H9 (cell line): ENCODE measurements at regions not wholly inside any gene's neighbourhood (a gene's known extent, or its start where the extent isn't known, plus 50 kb on each side); places are given as distances from the start of the nearest gene placed in this dataset.

Experiments
- DNase-seq: peaks from one replicate; pipeline ENCODE4 v3.0.0-alpha.2; 2017
- H2AFZ ChIP-seq: one replicate; pipeline ENCODE4 v1.6.1; 2013; ENCODE audit warnings: mild to moderate bottlenecking, low read length, control low read depth, moderate library complexity
- H2AK5ac ChIP-seq: 2 replicates; pipeline ENCODE4 v1.6.1; 2013; ENCODE audit warnings: low read length, control low read depth, mixed read lengths; ENCODE audit not compliant: insufficient read length
- H2BK120ac ChIP-seq: one replicate; pipeline ENCODE4 v1.6.1; 2013; ENCODE audit warnings: low read depth, mild to moderate bottlenecking, low read length, control low read depth, inconsistent platforms; ENCODE audit not compliant: poor library complexity, severe bottlenecking
- H2BK12ac ChIP-seq: 2 replicates; pipeline ENCODE4 v1.6.1; 2013; ENCODE audit warnings: low read length, control low read depth, mixed read lengths, low read depth; ENCODE audit not compliant: insufficient read length
- H2BK15ac ChIP-seq: 2 replicates; pipeline ENCODE4 v1.6.1; 2013; ENCODE audit warnings: low read depth, low read length, control low read depth
- H2BK20ac ChIP-seq: one replicate; pipeline ENCODE4 v1.6.1; 2013; ENCODE audit warnings: low read depth, mild to moderate bottlenecking, low read length, control low read depth, inconsistent platforms; ENCODE audit not compliant: poor library complexity, severe bottlenecking
- H2BK5ac ChIP-seq: 2 replicates; pipeline ENCODE4 v1.6.1; 2013; ENCODE audit warnings: low read length, control low read depth, mixed read lengths; ENCODE audit not compliant: insufficient read length
- H3K14ac ChIP-seq: 2 replicates; pipeline ENCODE4 v1.6.1; 2013; ENCODE audit warnings: low read length, control low read depth; ENCODE audit not compliant: insufficient read depth
- H3K18ac ChIP-seq: 2 replicates; pipeline ENCODE4 v1.6.1; 2013; ENCODE audit warnings: low read depth, mild to moderate bottlenecking, mixed read lengths, low read length, control low read depth; ENCODE audit not compliant: insufficient read length
- H3K23ac ChIP-seq: 2 replicates; pipeline ENCODE4 v1.6.1; 2013; ENCODE audit warnings: low read length, control low read depth, mixed read lengths, low read depth; ENCODE audit not compliant: insufficient read length
- H3K23me2 ChIP-seq: 2 replicates; pipeline ENCODE4 v1.6.1; 2013; ENCODE audit warnings: low read depth, mild to moderate bottlenecking, mixed read lengths, low read length, control low read depth; ENCODE audit not compliant: insufficient read length, poor library complexity, severe bottlenecking
- H3K27ac ChIP-seq: 2 replicates; pipeline ENCODE4 v1.5.1; 2013; ENCODE audit warnings: low read length, control low read depth, mixed read lengths, low read depth; ENCODE audit not compliant: insufficient read length
- H3K27me3 ChIP-seq: 2 replicates; pipeline ENCODE4 v1.6.1; 2013; ENCODE audit warnings: low read length, control low read depth, inconsistent platforms; ENCODE audit not compliant: insufficient read depth
- H3K4ac ChIP-seq: 2 replicates; pipeline ENCODE4 v1.6.1; 2013; ENCODE audit warnings: low read depth, mild to moderate bottlenecking, control low read depth, inconsistent platforms, low read length, moderate library complexity
- H3K4me1 ChIP-seq: 2 replicates; pipeline ENCODE4 v1.6.1; 2013; ENCODE audit warnings: low read length, control low read depth, inconsistent platforms; ENCODE audit not compliant: insufficient read depth
- H3K4me2 ChIP-seq: 2 replicates; pipeline ENCODE4 v1.6.1; 2013; ENCODE audit warnings: low read length, control low read depth, mixed read lengths; ENCODE audit not compliant: insufficient read length, insufficient read depth
- H3K56ac ChIP-seq: 2 replicates; pipeline ENCODE4 v1.6.1; 2013; ENCODE audit warnings: low read depth, mild to moderate bottlenecking, mixed read lengths, low read length, control low read depth; ENCODE audit not compliant: insufficient read length
- H3K79me1 ChIP-seq: 2 replicates; pipeline ENCODE4 v1.6.1; 2013; ENCODE audit warnings: low read depth, mild to moderate bottlenecking, moderate library complexity, low read length, control low read depth, inconsistent platforms; ENCODE audit not compliant: insufficient read depth, poor library complexity, severe bottlenecking
- H3K79me2 ChIP-seq: 2 replicates; pipeline ENCODE4 v1.6.1; 2013; ENCODE audit warnings: low read length, control low read depth, inconsistent platforms; ENCODE audit not compliant: insufficient read depth
- H3K9ac ChIP-seq: 2 replicates; pipeline ENCODE4 v1.6.1; 2013; ENCODE audit warnings: low read length, control low read depth, mixed read lengths; ENCODE audit not compliant: insufficient read length; ENCODE audit errors: extremely low read depth
- H3K9me3 ChIP-seq: one replicate; pipeline ENCODE4 v1.6.1; 2013; ENCODE audit warnings: low read depth, low read length, inconsistent platforms; ENCODE audit not compliant: control insufficient read depth
- H3T11ph ChIP-seq: one replicate; pipeline ENCODE4 v1.6.1; 2013; ENCODE audit warnings: mild to moderate bottlenecking, low read length, control low read depth, inconsistent platforms
- H4K20me1 ChIP-seq: one replicate; pipeline ENCODE4 v1.6.1; 2013; ENCODE audit not compliant: control insufficient read depth, insufficient read length, insufficient read depth
- H4K5ac ChIP-seq: 2 replicates; pipeline ENCODE4 v1.6.1; 2013; ENCODE audit warnings: low read depth, mild to moderate bottlenecking, mixed read lengths, low read length, control low read depth; ENCODE audit not compliant: insufficient read length
- H4K8ac ChIP-seq: replicated peaks from 2 replicates; pipeline ENCODE4 v1.6.1; 2013; ENCODE audit warnings: low read length, control low read depth, mixed read lengths, low read depth; ENCODE audit not compliant: insufficient read length
- H4K91ac ChIP-seq: 2 replicates; pipeline ENCODE4 v1.6.1; 2013; ENCODE audit warnings: low read depth, mild to moderate bottlenecking, moderate library complexity, mixed read lengths, low read length, control low read depth; ENCODE audit not compliant: insufficient read length
- H3K27ac Mint-ChIP-seq, 3 experiments: 2 replicates in 2 of 3; 3 replicates in 1 of 3; pipeline ENCODE4 v1.8.0; 2020 to 2021; ENCODE audit warnings: mixed read lengths in 3 of 3, mild to moderate bottlenecking in 1 of 3, moderate library complexity in 1 of 3
- H3K27me3 Mint-ChIP-seq: 2 replicates; pipeline ENCODE4 v1.8.0; 2021; ENCODE audit warnings: low read depth, mild to moderate bottlenecking, moderate library complexity, mixed read lengths
- H3K36me3 Mint-ChIP-seq, 3 experiments: 2 replicates in 2 of 3; 3 replicates in 1 of 3; pipeline ENCODE4 v1.8.0; 2020 to 2021; ENCODE audit warnings: low read depth in 3 of 3, mixed read lengths in 3 of 3; ENCODE audit not compliant: insufficient read depth in 1 of 3
- H3K4me1 Mint-ChIP-seq, 2 experiments: 2 replicates each; pipeline ENCODE4 v1.8.0; 2020; ENCODE audit warnings: mixed read lengths in 2 of 2
- H3K4me3 Mint-ChIP-seq, 2 experiments: 2 replicates in 1 of 2; 3 replicates in 1 of 2; pipeline ENCODE4 v1.8.0; 2020 to 2021; ENCODE audit warnings: mild to moderate bottlenecking in 2 of 2, mixed read lengths in 2 of 2, moderate library complexity in 1 of 2
- H3K9me3 Mint-ChIP-seq, 2 experiments: 2 replicates in 1 of 2; 3 replicates in 1 of 2; pipeline ENCODE4 v1.8.0; 2020; ENCODE audit warnings: mild to moderate bottlenecking in 2 of 2, mixed read lengths in 2 of 2, moderate library complexity in 1 of 2
- WGBS: extraction: QIAGEN DNeasy Blood & Tissue Kit; methylation state at CpG from one replicate; pipeline ENCODE4 v1.1.7; 2013; ENCODE audit warnings: missing lambda C conversion rate, low lambda C conversion rate, mixed read lengths; ENCODE audit not compliant: insufficient read length; ENCODE audit errors: extremely low coverage; 5-methylcytosine and 5-hydroxymethylcytosine counted together
- TF ChIP-seq, protein P1 (sequence below): fragments of 200-600 bp; sonication (generic); conservative IDR thresholded peaks from 3 replicates; pipeline ENCODE4 v1.8.0; 2021; ENCODE audit warnings: antibody characterized with exemption, mild to moderate bottlenecking

DNA sequence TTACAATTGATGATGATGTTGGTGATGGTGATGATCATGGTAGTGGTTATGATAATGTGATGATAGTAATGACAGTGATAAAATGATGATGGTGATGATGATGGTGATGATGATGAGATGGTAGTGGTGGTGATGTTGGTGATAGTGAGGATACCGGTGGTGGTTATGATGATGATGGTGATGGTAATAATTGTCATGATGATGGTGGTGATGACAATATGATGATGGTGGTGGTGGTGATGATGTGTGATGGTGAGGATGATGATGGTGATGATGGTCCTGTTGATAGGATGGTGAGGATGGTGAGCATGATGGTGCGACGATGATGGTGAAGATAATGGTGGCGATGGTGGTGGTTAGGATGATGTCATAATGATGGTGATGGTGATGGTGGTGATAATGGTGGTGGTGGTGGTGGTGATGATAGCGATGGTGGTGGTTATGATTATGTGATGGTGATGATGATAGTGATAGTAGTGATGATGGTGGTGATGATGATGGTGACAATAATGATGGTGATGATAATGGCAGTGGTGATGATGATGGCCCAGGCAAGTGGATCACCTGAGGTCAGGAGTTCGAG lies 1129.9 kb downstream of the BRD1 start:
- Histone ChIP-seq H3K9ac (no peak overlapping the region), H3K18ac (no peak overlapping the region), H3K27ac (no peak overlapping the region), H3K9me3 (no peaks in the 10 kb centered on the region), H2BK5ac (no peak overlapping the region), H4K5ac (no peak overlapping the region), H3T11ph (no peak overlapping the region), H2BK120ac (no peak overlapping the region), H3K27me3 (no peaks in the 10 kb centered on the region), H2BK20ac (no peak overlapping the region), H3K23ac (no peak overlapping the region), H3K23me2 (peaks cover 3% of the 10 kb centered on the region), H3K56ac (no peak overlapping the region), H4K91ac (no peak overlapping the region), H2BK15ac (no peak overlapping the region), H3K14ac (no peak overlapping the region), H3K79me1 (no peaks in the 10 kb centered on the region), H2AK5ac (no peak overlapping the region), H3K4me1 (no peaks in the 10 kb centered on the region; the same call in 1 of the 2 replicates), H2AFZ (no peak overlapping the region), H4K20me1 (no peaks in the 10 kb centered on the region), H3K79me2 (no peaks in the 10 kb centered on the region), H4K8ac (no peak overlapping the region), H2BK12ac (no peak overlapping the region), H3K4ac (no peak overlapping the region), H3K4me2 (no peak overlapping the region)
- H3K9me3 Mint-ChIP-seq: no peaks in the 10 kb centered on the region; a peak in 1 of 5 replicates
- H3K27me3 Mint-ChIP-seq: no peaks in the 10 kb centered on the region
- H3K4me1 Mint-ChIP-seq: peaks cover 0 to 3% of the 10 kb centered on the region in 2 experiments; a peak in 1 of 4 replicates
- TF ChIP-seq, protein P1, sequence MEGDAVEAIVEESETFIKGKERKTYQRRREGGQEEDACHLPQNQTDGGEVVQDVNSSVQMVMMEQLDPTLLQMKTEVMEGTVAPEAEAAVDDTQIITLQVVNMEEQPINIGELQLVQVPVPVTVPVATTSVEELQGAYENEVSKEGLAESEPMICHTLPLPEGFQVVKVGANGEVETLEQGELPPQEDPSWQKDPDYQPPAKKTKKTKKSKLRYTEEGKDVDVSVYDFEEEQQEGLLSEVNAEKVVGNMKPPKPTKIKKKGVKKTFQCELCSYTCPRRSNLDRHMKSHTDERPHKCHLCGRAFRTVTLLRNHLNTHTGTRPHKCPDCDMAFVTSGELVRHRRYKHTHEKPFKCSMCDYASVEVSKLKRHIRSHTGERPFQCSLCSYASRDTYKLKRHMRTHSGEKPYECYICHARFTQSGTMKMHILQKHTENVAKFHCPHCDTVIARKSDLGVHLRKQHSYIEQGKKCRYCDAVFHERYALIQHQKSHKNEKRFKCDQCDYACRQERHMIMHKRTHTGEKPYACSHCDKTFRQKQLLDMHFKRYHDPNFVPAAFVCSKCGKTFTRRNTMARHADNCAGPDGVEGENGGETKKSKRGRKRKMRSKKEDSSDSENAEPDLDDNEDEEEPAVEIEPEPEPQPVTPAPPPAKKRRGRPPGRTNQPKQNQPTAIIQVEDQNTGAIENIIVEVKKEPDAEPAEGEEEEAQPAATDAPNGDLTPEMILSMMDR: no peak
- H3K36me3 Mint-ChIP-seq: no peaks in the 10 kb centered on the region
- H3K27ac Mint-ChIP-seq: no peak overlapping the region
- no peak overlapping the region for H3K4me3 Mint-ChIP-seq
- DNase-seq: no peak
- WGBS: 100% methylated on average over 5 of the region's 6 CpGs
